ENCODE measurements at regions not wholly inside any gene's neighbourhood (a gene's known extent, or its start where the extent isn't known, plus 50 kb on each side); places are given as distances from the start of the nearest gene placed in this dataset.

DNA sequence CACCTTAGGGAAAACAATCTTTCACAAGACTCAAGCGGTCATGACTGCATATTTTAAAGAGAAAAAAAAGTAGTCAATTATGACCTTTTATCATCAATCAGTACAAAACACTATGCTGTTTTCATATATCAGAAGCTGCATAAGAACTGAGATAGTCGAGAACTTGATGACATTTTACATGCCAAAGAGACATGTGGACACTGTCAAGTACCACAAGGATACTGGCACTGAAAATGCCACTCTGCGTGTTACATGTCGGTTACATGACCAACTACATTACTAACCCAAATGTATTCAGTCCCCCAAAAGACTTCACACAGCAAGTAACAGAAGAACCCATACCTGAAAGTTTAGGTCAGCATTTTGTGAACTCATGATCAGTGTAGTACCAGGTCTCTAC, 975.0 kb upstream of the ADGRL4 start:
- intact Hi-C loops (cut with DNase I; ENCODE audit: low total_unique reads) = no loop called here
- H3K9me3 ChIP-seq = no peaks in the 10 kb centered on the region
- TF ChIP-seq POLR2A (IDR thresholded peaks at IDR 0.05) = no peak
- TF ChIP-seq, protein P1, sequence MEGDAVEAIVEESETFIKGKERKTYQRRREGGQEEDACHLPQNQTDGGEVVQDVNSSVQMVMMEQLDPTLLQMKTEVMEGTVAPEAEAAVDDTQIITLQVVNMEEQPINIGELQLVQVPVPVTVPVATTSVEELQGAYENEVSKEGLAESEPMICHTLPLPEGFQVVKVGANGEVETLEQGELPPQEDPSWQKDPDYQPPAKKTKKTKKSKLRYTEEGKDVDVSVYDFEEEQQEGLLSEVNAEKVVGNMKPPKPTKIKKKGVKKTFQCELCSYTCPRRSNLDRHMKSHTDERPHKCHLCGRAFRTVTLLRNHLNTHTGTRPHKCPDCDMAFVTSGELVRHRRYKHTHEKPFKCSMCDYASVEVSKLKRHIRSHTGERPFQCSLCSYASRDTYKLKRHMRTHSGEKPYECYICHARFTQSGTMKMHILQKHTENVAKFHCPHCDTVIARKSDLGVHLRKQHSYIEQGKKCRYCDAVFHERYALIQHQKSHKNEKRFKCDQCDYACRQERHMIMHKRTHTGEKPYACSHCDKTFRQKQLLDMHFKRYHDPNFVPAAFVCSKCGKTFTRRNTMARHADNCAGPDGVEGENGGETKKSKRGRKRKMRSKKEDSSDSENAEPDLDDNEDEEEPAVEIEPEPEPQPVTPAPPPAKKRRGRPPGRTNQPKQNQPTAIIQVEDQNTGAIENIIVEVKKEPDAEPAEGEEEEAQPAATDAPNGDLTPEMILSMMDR (IDR thresholded peaks at IDR 0.05) = no peak
- no peaks in the 10 kb centered on the region for H3K27me3 ChIP-seq
- 94 to 97% methylated on average over 4 of the region's 4 CpGs for WGBS, 2 donors
- no peak overlapping the region for H3K4me3 ChIP-seq
- H3K4me1 ChIP-seq = no peaks in the 10 kb centered on the region
- no peak overlapping the region for H3K27ac ChIP-seq
- DNase-seq = no peak
- no peaks in the 10 kb centered on the region for H3K36me3 ChIP-seq (ENCODE audit: low read depth, missing control alignments)

DNA sequence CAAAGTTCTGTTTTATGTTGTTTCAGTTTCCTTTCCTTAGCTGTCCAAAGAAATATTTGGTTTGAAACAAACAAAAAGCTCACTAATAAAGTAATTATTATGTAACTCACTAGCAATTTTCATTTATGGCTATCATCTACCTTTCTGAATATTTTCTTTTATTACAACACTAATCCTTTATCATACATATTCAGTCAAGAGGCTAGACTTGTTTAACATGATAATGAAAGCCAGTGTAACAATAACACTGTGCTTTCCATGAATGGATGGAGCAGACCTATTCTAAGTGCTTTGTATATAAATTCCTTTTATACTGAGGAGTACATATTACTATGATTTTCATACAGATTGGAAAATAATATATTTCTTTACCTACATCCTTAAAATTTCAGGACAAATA, 972.8 kb upstream of the ADGRL4 start:
- no peak overlapping the region for H3K27ac ChIP-seq
- no peaks in the 10 kb centered on the region for H3K4me1 ChIP-seq
- TF ChIP-seq, protein P1 (IDR thresholded peaks at IDR 0.05) = no peak
- TF ChIP-seq POLR2A (IDR thresholded peaks at IDR 0.05) = no peak
- H3K9me3 ChIP-seq = no peaks in the 10 kb centered on the region
- H3K27me3 ChIP-seq = no peaks in the 10 kb centered on the region
- no peaks in the 10 kb centered on the region for H3K36me3 ChIP-seq (ENCODE audit: low read depth, missing control alignments)
- no peak overlapping the region for H3K4me3 ChIP-seq
- intact Hi-C loops (cut with DNase I; ENCODE audit: low total_unique reads) = no loop called here
- DNase-seq = no peak

DNA sequence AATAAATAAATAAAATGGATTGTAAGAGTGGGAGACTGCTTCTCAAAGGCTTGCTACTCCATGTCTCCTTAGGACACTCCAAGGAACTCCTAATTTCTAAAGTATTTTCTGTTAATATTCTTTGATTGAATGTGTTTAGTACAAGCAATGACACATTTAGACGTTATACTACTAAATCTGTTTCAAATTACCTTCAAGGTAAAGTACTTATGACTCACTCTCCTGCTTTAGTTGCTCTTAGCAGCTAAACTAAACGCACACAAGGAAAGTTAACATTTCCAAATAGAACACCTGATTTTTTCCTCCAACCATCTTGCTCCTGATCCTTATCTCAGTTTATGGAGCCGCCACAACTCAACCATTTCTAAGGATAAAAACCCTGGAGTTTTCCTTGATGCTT, 969.8 kb upstream of the ADGRL4 start:
- Histone ChIP-seq H3K4me3 (no peak overlapping the region), H3K4me1 (no peaks in the 10 kb centered on the region), H3K36me3 (ENCODE audit: low read depth, missing control alignments) (no peaks in the 10 kb centered on the region), H3K27ac (no peak overlapping the region), H3K27me3 (no peaks in the 10 kb centered on the region), H3K9me3 (no peaks in the 10 kb centered on the region)
- TF ChIP-seq POLR2A (IDR thresholded peaks at IDR 0.05) = no peak
- TF ChIP-seq, protein P1 (IDR thresholded peaks at IDR 0.05) = no peak
- no peak for DNase-seq
- intact Hi-C loops (cut with DNase I; ENCODE audit: low total_unique reads) = no loop called here
- WGBS, 2 donors = 82 to 95% methylated on average over 3 of the region's 3 CpGs

DNA sequence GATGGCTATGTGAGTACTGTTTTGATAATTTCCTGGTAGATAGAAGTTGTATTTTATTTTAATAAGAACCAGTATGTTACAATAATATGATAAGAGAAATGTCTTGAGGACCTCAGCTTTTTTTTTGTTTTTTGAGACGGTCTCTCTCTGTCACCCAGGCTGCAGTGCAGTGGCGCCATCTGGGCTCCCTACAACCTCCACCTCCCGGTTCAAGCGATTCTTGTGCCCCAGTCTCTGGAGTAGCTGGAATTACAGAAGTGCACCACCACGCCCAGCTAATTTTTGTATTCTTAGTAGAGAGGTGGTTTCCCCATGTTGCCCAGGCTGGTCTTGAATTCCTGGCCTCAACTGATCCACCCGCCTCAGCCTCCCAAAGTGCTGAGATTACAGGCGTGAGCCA, 968.1 kb upstream of the ADGRL4 start:
- intact Hi-C loops (cut with DNase I; ENCODE audit: low total_unique reads) = no loop called here
- H3K36me3 ChIP-seq (ENCODE audit: low read depth, missing control alignments) = no peaks in the 10 kb centered on the region
- H3K27me3 ChIP-seq = no peaks in the 10 kb centered on the region
- no peaks in the 10 kb centered on the region for H3K4me1 ChIP-seq
- no peak overlapping the region for H3K27ac ChIP-seq
- 89 to 91% methylated on average over 7 of the region's 7 CpGs for WGBS, 2 donors
- no peaks in the 10 kb centered on the region for H3K9me3 ChIP-seq
- no peak for DNase-seq
- no peak for TF ChIP-seq POLR2A (IDR thresholded peaks at IDR 0.05)
- TF ChIP-seq, protein P1 (IDR thresholded peaks at IDR 0.05) = no peak
- no peak overlapping the region for H3K4me3 ChIP-seq

DNA sequence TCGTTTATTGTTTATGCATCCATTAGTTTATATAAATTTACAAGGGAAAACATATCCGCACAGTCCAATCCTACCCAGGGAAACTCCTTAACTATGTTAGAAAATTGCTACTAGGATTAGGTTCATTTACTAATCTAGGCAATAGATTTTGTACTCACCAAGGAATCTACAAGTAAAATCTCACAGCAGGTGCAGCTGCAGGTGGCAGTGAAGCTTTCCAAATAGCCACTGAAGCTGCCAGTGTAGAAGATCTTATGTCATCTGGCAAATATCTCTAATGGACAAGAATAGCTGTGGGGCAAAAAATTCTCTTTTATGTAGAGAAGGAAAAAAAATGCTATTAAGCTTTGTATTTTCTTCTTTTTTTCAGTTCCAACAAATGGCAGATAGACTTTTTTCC, 963.4 kb upstream of the ADGRL4 start:
- 86 to 87% methylated on average over 2 of the region's 2 CpGs for WGBS, 2 donors
- Histone ChIP-seq H3K4me3 (no peak overlapping the region), H3K27ac (no peak overlapping the region), H3K4me1 (no peaks in the 10 kb centered on the region), H3K9me3 (no peaks in the 10 kb centered on the region), H3K27me3 (no peaks in the 10 kb centered on the region), H3K36me3 (ENCODE audit: low read depth, missing control alignments) (no peaks in the 10 kb centered on the region)
- TF ChIP-seq POLR2A (IDR thresholded peaks at IDR 0.05) = no peak
- no peak for DNase-seq
- intact Hi-C loops (cut with DNase I; ENCODE audit: low total_unique reads) = no loop called here
